SK-N-SH (cell line): ENCODE measurements at regions not wholly inside any gene's neighbourhood (a gene's known extent, or its start where the extent isn't known, plus 50 kb on each side); places are given as distances from the start of the nearest gene placed in this dataset.

Experiments
- CTCF ChIA-PET: fragments of 300-600, 350-600 bp; formaldehyde crosslinking; extraction: SDS; loops from one replicate; lab custom pipeline; 2021; lab: Yijun Ruan, JAX
- POLR2A ChIA-PET: fragments of 350-600 bp; sonication (Branson Sonifier 250); formaldehyde crosslinking; extraction: SDS; loops from one replicate; lab custom pipeline; 2020; ENCODE audit warnings: antibody characterized with exemption, inconsistent platforms; lab: Yijun Ruan, JAX
- DNase-seq: peaks from one replicate; pipeline ENCODE4 v3.0.0; 2012
- H2AFZ ChIP-seq: fragments of 200-600 bp; sonication (generic); 2 replicates; pipeline ENCODE4 v1.8.1; 2016; ENCODE audit warnings: antibody characterized with exemption, mild to moderate bottlenecking, low read depth
- H3F3A ChIP-seq: fragments of 200-600 bp; sonication (generic); replicated peaks from 2 replicates; pipeline ENCODE3; 2016; ENCODE audit warnings: antibody characterized with exemption, mild to moderate bottlenecking; ENCODE audit not compliant: insufficient read depth
- H3K27ac ChIP-seq, 2 experiments: fragments of 200-500 bp in 1 of 2; fragments of 200-600 bp in 1 of 2; sonication (Bioruptor generic) in 1 of 2; sonication (generic), shearing (Covaris generic) in 1 of 2; 2 replicates each; pipeline versions ENCODE4 v1.5.1 to v1.6.1; 2014 to 2016; ENCODE audit warnings: low read depth in 2 of 2, inconsistent platforms in 1 of 2, low read length in 1 of 2, mild to moderate bottlenecking in 1 of 2, mixed read lengths in 1 of 2
- H3K27me3 ChIP-seq: fragments of 200-600 bp; sonication (generic), shearing (Covaris generic); 2 replicates; pipeline ENCODE4 v1.6.1; 2016; ENCODE audit warnings: mixed run types; ENCODE audit not compliant: insufficient read depth
- H3K36me3 ChIP-seq, 2 experiments: fragments of 200-500 bp in 1 of 2; fragments of 200-600 bp in 1 of 2; sonication (Bioruptor generic) in 1 of 2; sonication (generic) in 1 of 2; replicated peaks in 1 of 2; 2 replicates each; pipeline versions ENCODE3 to v1.5.1; 2014 to 2016; ENCODE audit warnings: low read length in 1 of 2, mild to moderate bottlenecking in 1 of 2; ENCODE audit not compliant: insufficient read depth in 2 of 2, control insufficient read depth in 1 of 2
- H3K4me1 ChIP-seq, 2 experiments: fragments of 200-500 bp in 1 of 2; fragments of 200-600 bp in 1 of 2; sonication (Bioruptor generic) in 1 of 2; sonication (generic), shearing (Covaris generic) in 1 of 2; 2 replicates each; pipeline versions ENCODE4 v1.5.1 to v1.6.1; 2014 to 2016; ENCODE audit warnings: low read depth in 1 of 2, low read length in 1 of 2, mixed run types in 1 of 2; ENCODE audit not compliant: insufficient read depth in 2 of 2, control insufficient read depth in 1 of 2
- H3K4me2 ChIP-seq: fragments of 200-600 bp; sonication (generic), shearing (Covaris generic); 2 replicates; pipeline ENCODE4 v1.6.1; 2017; ENCODE audit warnings: mixed run types
- H3K4me3 ChIP-seq, 2 experiments: fragments of 200-500 bp in 1 of 2; fragments of 200-600 bp in 1 of 2; sonication (Bioruptor generic) in 1 of 2; sonication (generic), shearing (Covaris generic) in 1 of 2; 2 replicates each; pipeline versions ENCODE4 v1.5.1 to v1.8.1; 2014 to 2016; ENCODE audit warnings: low read depth in 2 of 2, inconsistent platforms in 1 of 2, low read length in 1 of 2, mild to moderate bottlenecking in 1 of 2, mixed read lengths in 1 of 2, moderate library complexity in 1 of 2
- H3K79me2 ChIP-seq: fragments of 200-600 bp; sonication (generic); 2 replicates; pipeline ENCODE4 v1.8.1; 2017; ENCODE audit warnings: mild to moderate bottlenecking; ENCODE audit not compliant: insufficient read depth
- H3K9ac ChIP-seq: fragments of 200-600 bp; sonication (generic); 2 replicates; pipeline ENCODE4 v1.6.1; 2017; ENCODE audit warnings: mixed run types
- H3K9me2 ChIP-seq: fragments of 200-600 bp; sonication (generic); 2 replicates; pipeline ENCODE4 v1.6.1; 2017; ENCODE audit warnings: mixed run types
- H3K9me3 ChIP-seq: fragments of 200-600 bp; sonication (generic); 2 replicates; pipeline ENCODE4 v1.6.1; 2017; ENCODE audit warnings: mixed run types, mild to moderate bottlenecking, moderate library complexity
- H4K20me1 ChIP-seq: fragments of 200-600 bp; sonication (generic); 2 replicates; pipeline ENCODE4 v1.6.1; 2017; ENCODE audit warnings: mild to moderate bottlenecking, mixed run types; ENCODE audit not compliant: insufficient read depth
- ELF1 ChIP-seq: IDR thresholded peaks from 2 replicates; pipeline ENCODE4 v1.4.0; 2012
- EP300 ChIP-seq, 2 experiments: IDR thresholded peaks; 2 replicates each; pipeline versions ENCODE4 v1.4.0 to v1.6.1; 2012; ENCODE audit warnings: borderline replicate concordance in 1 of 2, low read depth in 1 of 2, low read length in 1 of 2
- EZH2phosphoT487 ChIP-seq: fragments of 200-600 bp; sonication (generic); IDR thresholded peaks from 2 replicates; pipeline ENCODE4 v1.6.1; 2017; ENCODE audit warnings: low read depth, mixed run types, mild to moderate bottlenecking, antibody characterized with exemption, moderate library complexity, borderline replicate concordance
- FOSL2 ChIP-seq: IDR thresholded peaks from 2 replicates; pipeline ENCODE4 v1.4.0; 2012; ENCODE audit warnings: low read depth, mild to moderate bottlenecking, moderate library complexity, borderline replicate concordance
- FOXM1 ChIP-seq: IDR thresholded peaks from 2 replicates; pipeline ENCODE4 v1.4.0; 2012; ENCODE audit warnings: low read depth, mild to moderate bottlenecking
- GATA2 ChIP-seq: sonication (generic); formaldehyde crosslinking; IDR thresholded peaks from 2 replicates; pipeline ENCODE4 v1.5.0; 2020; ENCODE audit warnings: mild to moderate bottlenecking, missing genetic modification reagents
- JUND ChIP-seq: IDR thresholded peaks from 2 replicates; pipeline ENCODE4 v1.4.0; 2012
- MAX ChIP-seq: IDR thresholded peaks from 2 replicates; pipeline ENCODE4 v1.4.0; 2012; ENCODE audit warnings: low read depth
- MXI1 ChIP-seq: IDR thresholded peaks from 2 replicates; pipeline ENCODE4 v1.6.1; 2012; ENCODE audit warnings: mild to moderate bottlenecking, low read depth, low read length, improper control_type of control experiment
- POLR2AphosphoS5 ChIP-seq: IDR thresholded peaks from 2 replicates; pipeline ENCODE4 v1.6.1; 2012; ENCODE audit warnings: low read depth, low read length
- RAD21 ChIP-seq: IDR thresholded peaks from 2 replicates; pipeline ENCODE4 v1.6.1; 2012; ENCODE audit warnings: mild to moderate bottlenecking, low read length
- RCOR1 ChIP-seq: fragments of 150-350 bp; IDR thresholded peaks from 2 replicates; pipeline ENCODE4 v1.6.1; 2017; ENCODE audit warnings: antibody characterized with exemption, low read length
- REST ChIP-seq: IDR thresholded peaks from 2 replicates; pipeline ENCODE4 v1.6.1; 2012; ENCODE audit warnings: mild to moderate bottlenecking, low read depth, low read length, moderate library complexity
- RFX5 ChIP-seq: IDR thresholded peaks from 2 replicates; pipeline ENCODE4 v1.6.1; 2012; ENCODE audit warnings: mild to moderate bottlenecking, improper control_type of control experiment, low read length
- RXRA ChIP-seq: IDR thresholded peaks from 2 replicates; pipeline ENCODE4 v1.4.0; 2012; ENCODE audit warnings: low read depth, mild to moderate bottlenecking, borderline replicate concordance
- TAF1 ChIP-seq: IDR thresholded peaks from 2 replicates; pipeline ENCODE4 v1.6.1; 2012; ENCODE audit warnings: low read depth, mild to moderate bottlenecking, low read length, moderate library complexity, borderline replicate concordance
- YY1 ChIP-seq: IDR thresholded peaks from 2 replicates; pipeline ENCODE4 v1.4.0; 2012; ENCODE audit warnings: low read depth, mild to moderate bottlenecking
- ZBTB33 ChIP-seq: IDR thresholded peaks from 2 replicates; pipeline ENCODE4 v1.4.0; 2012; ENCODE audit warnings: low read depth, borderline replicate concordance
- WGBS: methylation state at CpG from one replicate; pipeline ENCODE4 v1.1.6; 2017; ENCODE audit warnings: low lambda C conversion rate; 5-methylcytosine and 5-hydroxymethylcytosine counted together
- TF ChIP-seq, protein P1 (sequence below): fragments of 150-350 bp; IDR thresholded peaks from 2 replicates; pipeline ENCODE4 v1.6.1; 2017; ENCODE audit warnings: antibody characterized with exemption, low read length, low read depth, borderline replicate concordance
- TF ChIP-seq, protein P2 (sequence below): fragments of 200-600 bp; sonication (generic); IDR thresholded peaks from 2 replicates; pipeline ENCODE4 v1.6.1; 2017; ENCODE audit warnings: antibody characterized with exemption, mild to moderate bottlenecking, moderate library complexity

DNA sequence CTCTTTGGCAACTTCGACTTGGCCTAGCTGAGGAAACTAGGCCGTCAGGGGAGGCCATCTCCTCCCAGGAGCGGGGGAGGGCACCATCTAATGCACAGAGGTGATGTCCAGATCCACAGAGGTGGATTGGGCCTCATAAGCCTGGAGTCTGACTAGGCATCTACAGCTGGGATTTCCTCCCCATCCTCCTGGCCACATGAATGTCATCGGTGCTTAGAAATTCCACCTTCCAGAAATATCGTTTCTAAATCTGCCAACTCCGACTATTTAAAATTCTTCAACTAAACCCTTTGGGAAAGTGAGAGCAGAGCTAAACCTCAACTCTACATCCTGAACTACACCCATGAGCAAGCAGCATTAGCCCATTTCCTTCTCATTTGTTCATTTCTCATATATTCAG, 118.7 kb downstream of the WNT5A start:
- DNase-seq: no peak
- Histone ChIP-seq H3K9me3 (no peaks in the 10 kb centered on the region), H3K9me2 (no peaks in the 10 kb centered on the region), H3K36me3 (no peaks in the 10 kb centered on the region), H3K4me2 (no peak overlapping the region), H3F3A (no peaks in the 10 kb centered on the region), H3K27me3 (no peaks in the 10 kb centered on the region), H3K27ac (no peak overlapping the region), H4K20me1 (no peaks in the 10 kb centered on the region), H3K4me3 (no peak overlapping the region), H3K9ac (no peak overlapping the region), H2AFZ (no peak overlapping the region), H3K4me1 (no peaks in the 10 kb centered on the region; a peak in 1 of 4 replicates), H3K79me2 (no peaks in the 10 kb centered on the region)
- TF ChIP-seq POLR2AphosphoS5 (no peak), YY1 (no peak), RAD21 (no peak), FOXM1 (no peak), ELF1 (no peak), TAF1 (no peak), FOSL2 (no peak), ZBTB33 (no peak), RCOR1 (no peak), MXI1 (no peak), RFX5 (no peak), RXRA (no peak), MAX (no peak), GATA2 (no peak), JUND (no peak)
- TF ChIP-seq, protein P1, sequence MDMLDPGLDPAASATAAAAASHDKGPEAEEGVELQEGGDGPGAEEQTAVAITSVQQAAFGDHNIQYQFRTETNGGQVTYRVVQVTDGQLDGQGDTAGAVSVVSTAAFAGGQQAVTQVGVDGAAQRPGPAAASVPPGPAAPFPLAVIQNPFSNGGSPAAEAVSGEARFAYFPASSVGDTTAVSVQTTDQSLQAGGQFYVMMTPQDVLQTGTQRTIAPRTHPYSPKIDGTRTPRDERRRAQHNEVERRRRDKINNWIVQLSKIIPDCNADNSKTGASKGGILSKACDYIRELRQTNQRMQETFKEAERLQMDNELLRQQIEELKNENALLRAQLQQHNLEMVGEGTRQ: no peak
- CTCF ChIA-PET: no interaction called here
- WGBS: 72% methylated on average over 6 of the region's 6 CpGs
- POLR2A ChIA-PET: no interaction called here

GRCh38 chr3:55367384-55367783, 119.7 kb downstream of the WNT5A start:
- Histone ChIP-seq H3K27ac (no peak overlapping the region), H3K9me2 (no peaks in the 10 kb centered on the region), H3K4me2 (no peak overlapping the region), H3F3A (peaks cover 3% of the 10 kb centered on the region), H3K36me3 (no peaks in the 10 kb centered on the region), H2AFZ (no peak overlapping the region), H3K27me3 (no peaks in the 10 kb centered on the region), H3K4me3 (no peak overlapping the region), H3K9me3 (no peaks in the 10 kb centered on the region), H3K79me2 (no peaks in the 10 kb centered on the region), H4K20me1 (no peaks in the 10 kb centered on the region), H3K4me1 (peaks cover 0 to 7% of the 10 kb centered on the region in 2 experiments; a peak in 2 of 4 replicates), H3K9ac (no peak overlapping the region)
- WGBS: 52% methylated on average over 2 of the region's 2 CpGs
- CTCF ChIA-PET: no interaction called here
- no peak for DNase-seq
- POLR2A ChIA-PET: no interaction called here
- no peak for TF ChIP-seq RFX5
- TF ChIP-seq EZH2phosphoT487: no peak
- no peak for TF ChIP-seq ELF1
- TF ChIP-seq TAF1: no peak
- no peak for TF ChIP-seq REST
- TF ChIP-seq, protein P2, sequence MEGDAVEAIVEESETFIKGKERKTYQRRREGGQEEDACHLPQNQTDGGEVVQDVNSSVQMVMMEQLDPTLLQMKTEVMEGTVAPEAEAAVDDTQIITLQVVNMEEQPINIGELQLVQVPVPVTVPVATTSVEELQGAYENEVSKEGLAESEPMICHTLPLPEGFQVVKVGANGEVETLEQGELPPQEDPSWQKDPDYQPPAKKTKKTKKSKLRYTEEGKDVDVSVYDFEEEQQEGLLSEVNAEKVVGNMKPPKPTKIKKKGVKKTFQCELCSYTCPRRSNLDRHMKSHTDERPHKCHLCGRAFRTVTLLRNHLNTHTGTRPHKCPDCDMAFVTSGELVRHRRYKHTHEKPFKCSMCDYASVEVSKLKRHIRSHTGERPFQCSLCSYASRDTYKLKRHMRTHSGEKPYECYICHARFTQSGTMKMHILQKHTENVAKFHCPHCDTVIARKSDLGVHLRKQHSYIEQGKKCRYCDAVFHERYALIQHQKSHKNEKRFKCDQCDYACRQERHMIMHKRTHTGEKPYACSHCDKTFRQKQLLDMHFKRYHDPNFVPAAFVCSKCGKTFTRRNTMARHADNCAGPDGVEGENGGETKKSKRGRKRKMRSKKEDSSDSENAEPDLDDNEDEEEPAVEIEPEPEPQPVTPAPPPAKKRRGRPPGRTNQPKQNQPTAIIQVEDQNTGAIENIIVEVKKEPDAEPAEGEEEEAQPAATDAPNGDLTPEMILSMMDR: no peak
- no peak for TF ChIP-seq EP300 (IDR thresholded peaks at IDR 0.05; ENCODE audit: borderline replicate concordance in 1 of 2, low read depth in 1 of 2, low read length in 1 of 2)
- no peak for TF ChIP-seq RCOR1
- TF ChIP-seq FOXM1: no peak
